GM12874 (cell line): ENCODE measurements at regions not wholly inside any gene's neighbourhood (a gene's known extent, or its start where the extent isn't known, plus 50 kb on each side); places are given as distances from the start of the nearest gene placed in this dataset.

ENCODE experiments used
- CTCF ChIP-seq: IDR thresholded peaks from 2 replicates; pipeline ENCODE4 v1.5.1; 2011; ENCODE audit warnings: low read depth, mild to moderate bottlenecking, control low read depth, low read length, moderate library complexity; ENCODE audit not compliant: insufficient read depth

- TF ChIP-seq CTCF: no peak
These were observed 315.2 kb downstream of the FOXL1 start for GRCh38 chr16:86893506-86893905.

- TF ChIP-seq CTCF: no peak
These were observed 315.7 kb downstream of the FOXL1 start for GRCh38 chr16:86894029-86894567.

GRCh38 chr16:86894925-86895324 lies 316.6 kb downstream of the FOXL1 start:
- no peak for TF ChIP-seq CTCF

GRCh38 chr16:86895606-86896005 lies 317.3 kb downstream of the FOXL1 start:
- TF ChIP-seq CTCF: no peak

- no peak for TF ChIP-seq CTCF
These were observed 318.6 kb downstream of the FOXL1 start for GRCh38 chr16:86896976-86897375.

GRCh38 chr16:86897486-86897885 lies 319.1 kb downstream of the FOXL1 start:
- TF ChIP-seq CTCF: no peak

GRCh38 chr16:86898386-86898785 lies 320.0 kb downstream of the FOXL1 start:
- no peak for TF ChIP-seq CTCF
